CD14-positive monocyte (primary cell): ENCODE measurements at regions not wholly inside any gene's neighbourhood (a gene's known extent, or its start where the extent isn't known, plus 50 kb on each side); places are given as distances from the start of the nearest gene placed in this dataset.

Experiments used
- DNase-seq, 3 donors: peaks; one replicate each; pipeline ENCODE4 v3.0.0-alpha.2; 2011 to 2022
- H2AFZ ChIP-seq: 2 replicates; pipeline ENCODE4 v1.6.0; 2012; ENCODE audit warnings: mild to moderate bottlenecking, low read depth, low read length, inconsistent platforms; ENCODE audit not compliant: insufficient read depth, poor library complexity, severe bottlenecking
- H3K27ac ChIP-seq, 2 donors: 1 replicate in 1 of 2; 2 replicates in 1 of 2; pipeline ENCODE4 v1.5.1; 2012 to 2013; ENCODE audit warnings: low read length in 2 of 2, control low read depth in 1 of 2, inconsistent platforms in 1 of 2, low read depth in 1 of 2, mild to moderate bottlenecking in 1 of 2
- H3K27me3 ChIP-seq, 2 donors: one replicate each; pipeline versions ENCODE4 v1.6.0 to v1.6.1; 2011 to 2013; ENCODE audit warnings: low read length in 2 of 2; ENCODE audit not compliant: control insufficient read depth in 2 of 2, insufficient read depth in 2 of 2
- H3K36me3 ChIP-seq, 2 donors: replicated peaks in 1 of 2; 1 replicate in 1 of 2; 2 replicates in 1 of 2; pipeline versions ENCODE4 v1.5.1 to v1.6.1; 2012 to 2013; ENCODE audit warnings: low read length in 2 of 2, control low read depth in 1 of 2, inconsistent platforms in 1 of 2, mild to moderate bottlenecking in 1 of 2; ENCODE audit not compliant: insufficient read depth in 2 of 2, control insufficient read depth in 1 of 2
- H3K4me1 ChIP-seq, 2 donors: 1 replicate in 1 of 2; 2 replicates in 1 of 2; pipeline versions ENCODE4 v1.5.1 to v1.6.1; 2012 to 2013; ENCODE audit warnings: low read length in 2 of 2, control low read depth in 1 of 2, inconsistent platforms in 1 of 2, mild to moderate bottlenecking in 1 of 2, moderate library complexity in 1 of 2; ENCODE audit not compliant: insufficient read depth in 2 of 2, control insufficient read depth in 1 of 2
- H3K4me2 ChIP-seq: replicated peaks from 2 replicates; pipeline ENCODE3; 2012; ENCODE audit warnings: low read length, moderate library complexity, mild to moderate bottlenecking; ENCODE audit not compliant: poor library complexity, severe bottlenecking; ENCODE audit errors: extremely low read depth
- H3K4me3 ChIP-seq, 3 experiments: fragments of 200-600 bp in 1 of 3; sonication (generic) in 1 of 3; replicated peaks in 1 of 3; 1 replicate in 2 of 3; 2 replicates in 1 of 3; pipeline ENCODE4 v1.5.1; 2011 to 2013; ENCODE audit warnings: low read length in 3 of 3, mild to moderate bottlenecking in 3 of 3, control low read depth in 2 of 3, low read depth in 2 of 3, inconsistent platforms in 1 of 3, moderate library complexity in 1 of 3
- H3K79me2 ChIP-seq: 2 replicates; pipeline ENCODE4 v1.6.0; 2012; ENCODE audit warnings: mild to moderate bottlenecking, control low read depth, inconsistent platforms, low read length, moderate library complexity; ENCODE audit not compliant: insufficient read depth
- H3K9ac ChIP-seq: 2 replicates; pipeline ENCODE4 v1.6.0; 2017; ENCODE audit warnings: low read length, mild to moderate bottlenecking; ENCODE audit not compliant: insufficient read depth, poor library complexity, severe bottlenecking
- H3K9me3 ChIP-seq, 2 donors: replicated peaks in 1 of 2; 1 replicate in 1 of 2; 2 replicates in 1 of 2; pipeline versions ENCODE4 v1.5.1 to v1.6.1; 2012 to 2013; ENCODE audit warnings: low read length in 2 of 2, control low read depth in 1 of 2; ENCODE audit not compliant: control insufficient read depth in 1 of 2, insufficient read depth in 1 of 2
- H4K20me1 ChIP-seq: 2 replicates; pipeline ENCODE4 v1.6.0; 2012; ENCODE audit warnings: mild to moderate bottlenecking, low read length, control low read depth, moderate library complexity; ENCODE audit not compliant: insufficient read depth
- H3K27ac Mint-ChIP-seq, 7 donors: one replicate each; pipeline ENCODE4 v1.8.0; 2020; ENCODE audit warnings: mild to moderate bottlenecking in 7 of 7, mixed read lengths in 7 of 7, moderate library complexity in 6 of 7, inconsistent platforms in 2 of 7
- H3K27me3 Mint-ChIP-seq, 3 donors: one replicate each; pipeline ENCODE4 v1.8.0; 2021 to 2022; ENCODE audit warnings: low read depth in 3 of 3, mild to moderate bottlenecking in 3 of 3, mixed read lengths in 3 of 3, moderate library complexity in 3 of 3, inconsistent platforms in 1 of 3
- H3K36me3 Mint-ChIP-seq, 2 donors: one replicate each; pipeline ENCODE4 v1.8.0; 2020; ENCODE audit warnings: mixed read lengths in 2 of 2, inconsistent platforms in 1 of 2, mild to moderate bottlenecking in 1 of 2
- H3K4me1 Mint-ChIP-seq: one replicate; pipeline ENCODE4 v1.8.0; 2020; ENCODE audit warnings: mild to moderate bottlenecking, mixed read lengths
- H3K4me3 Mint-ChIP-seq, 2 donors: one replicate each; pipeline ENCODE4 v1.8.0; 2020; ENCODE audit warnings: mild to moderate bottlenecking in 2 of 2, mixed read lengths in 2 of 2, moderate library complexity in 1 of 2
- H3K9me3 Mint-ChIP-seq, 7 donors: one replicate each; pipeline ENCODE4 v1.8.0; 2020 to 2022; ENCODE audit warnings: mixed read lengths in 7 of 7, mild to moderate bottlenecking in 6 of 7, moderate library complexity in 6 of 7, inconsistent platforms in 2 of 7
- whole genome bisulfite sequencing: methylation state at CpG from one replicate; pipeline ENCODE4 v1.1.5; 2013; ENCODE audit warnings: missing lambda C conversion rate; ENCODE audit not compliant: insufficient coverage; 5-methylcytosine and 5-hydroxymethylcytosine counted together
- intact Hi-C, 2 donors: fragments of 100-400 bp; cut with micrococcal nuclease; formaldehyde crosslinking; loops; one replicate each; pipeline versions ENCODE4 v1.15.0 to v1.15.1; 2023
- TF ChIP-seq, protein P1 (sequence below): fragments of 200-600 bp; IDR thresholded peaks from one replicate; pipeline ENCODE4 v1.8.0; 2022; ENCODE audit warnings: antibody characterized with exemption, mild to moderate bottlenecking

DNA sequence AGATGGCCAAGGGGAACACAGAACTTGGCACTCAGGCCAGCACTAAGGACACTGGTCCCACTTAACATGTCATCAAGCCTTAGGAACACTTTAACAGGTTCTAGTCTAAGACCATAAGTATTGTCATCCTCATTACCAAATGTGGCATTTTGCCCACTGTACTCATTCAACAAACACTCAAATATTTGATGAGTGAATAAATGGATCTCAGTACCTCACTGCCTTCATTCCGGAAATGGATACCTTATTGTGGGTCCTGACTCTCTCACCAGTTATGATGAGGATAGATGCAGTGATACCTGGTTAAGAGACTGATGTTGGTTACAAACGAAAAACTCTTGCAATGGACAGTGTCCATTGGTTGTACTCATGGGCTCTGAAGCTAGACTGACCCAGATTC is 455.2 kb upstream of the DYNLRB2 start:
- no peak overlapping the region for H3K27ac Mint-ChIP-seq
- no peak overlapping the region for H3K4me3 ChIP-seq
- no CpG with 5 or more reads among the region's 2 CpGs for WGBS
- no peaks in the 10 kb centered on the region for H3K36me3 ChIP-seq
- no peaks in the 10 kb centered on the region for H3K27me3 ChIP-seq
- H2AFZ ChIP-seq: no peak overlapping the region
- H4K20me1 ChIP-seq: no peaks in the 10 kb centered on the region
- no peaks in the 10 kb centered on the region for H3K36me3 Mint-ChIP-seq
- no peak overlapping the region for H3K9ac ChIP-seq
- intact Hi-C loops: no loop called here
- peaks cover 0 to 5% (median 2%) of the 10 kb centered on the region in 7 donors for H3K9me3 Mint-ChIP-seq
- H3K79me2 ChIP-seq: no peaks in the 10 kb centered on the region
- no peaks in the 10 kb centered on the region for H3K9me3 ChIP-seq
- DNase-seq: no peak
- H3K27ac ChIP-seq: no peak overlapping the region
- no peaks in the 10 kb centered on the region for H3K4me1 ChIP-seq
- peaks cover 0 to 5% (median 0%) of the 10 kb centered on the region in 3 donors for H3K27me3 Mint-ChIP-seq
- no peak overlapping the region for H3K4me2 ChIP-seq
- TF ChIP-seq, protein P1, sequence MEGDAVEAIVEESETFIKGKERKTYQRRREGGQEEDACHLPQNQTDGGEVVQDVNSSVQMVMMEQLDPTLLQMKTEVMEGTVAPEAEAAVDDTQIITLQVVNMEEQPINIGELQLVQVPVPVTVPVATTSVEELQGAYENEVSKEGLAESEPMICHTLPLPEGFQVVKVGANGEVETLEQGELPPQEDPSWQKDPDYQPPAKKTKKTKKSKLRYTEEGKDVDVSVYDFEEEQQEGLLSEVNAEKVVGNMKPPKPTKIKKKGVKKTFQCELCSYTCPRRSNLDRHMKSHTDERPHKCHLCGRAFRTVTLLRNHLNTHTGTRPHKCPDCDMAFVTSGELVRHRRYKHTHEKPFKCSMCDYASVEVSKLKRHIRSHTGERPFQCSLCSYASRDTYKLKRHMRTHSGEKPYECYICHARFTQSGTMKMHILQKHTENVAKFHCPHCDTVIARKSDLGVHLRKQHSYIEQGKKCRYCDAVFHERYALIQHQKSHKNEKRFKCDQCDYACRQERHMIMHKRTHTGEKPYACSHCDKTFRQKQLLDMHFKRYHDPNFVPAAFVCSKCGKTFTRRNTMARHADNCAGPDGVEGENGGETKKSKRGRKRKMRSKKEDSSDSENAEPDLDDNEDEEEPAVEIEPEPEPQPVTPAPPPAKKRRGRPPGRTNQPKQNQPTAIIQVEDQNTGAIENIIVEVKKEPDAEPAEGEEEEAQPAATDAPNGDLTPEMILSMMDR: no peak
- H3K4me3 Mint-ChIP-seq: no peak overlapping the region
- H3K4me1 Mint-ChIP-seq: no peaks in the 10 kb centered on the region

DNA sequence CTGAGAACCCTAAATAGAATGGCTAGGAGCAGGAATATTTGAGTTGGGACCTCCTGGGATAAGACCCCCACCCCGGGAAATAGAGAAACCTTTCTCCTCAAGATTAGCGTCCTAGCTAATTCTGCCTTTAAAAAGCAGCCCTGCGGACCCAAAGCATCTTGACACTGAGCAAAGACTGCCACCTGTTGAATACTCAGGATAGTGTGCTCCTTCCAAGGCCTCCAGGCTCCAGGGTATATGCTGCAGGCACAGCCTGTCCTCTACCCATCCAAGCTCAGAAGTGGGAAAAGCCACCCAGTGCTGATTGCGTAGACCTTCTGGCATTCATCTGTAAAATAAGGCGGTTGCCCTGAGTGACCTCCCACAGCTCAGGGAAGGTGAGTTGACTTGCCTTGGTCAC is 456.2 kb upstream of the DYNLRB2 start:
- Histone ChIP-seq H2AFZ (no peak overlapping the region), H3K4me1 (no peaks in the 10 kb centered on the region), H3K79me2 (no peaks in the 10 kb centered on the region), H3K9ac (no peak overlapping the region), H3K36me3 (no peaks in the 10 kb centered on the region), H3K27me3 (no peaks in the 10 kb centered on the region), H3K9me3 (no peaks in the 10 kb centered on the region), H3K4me3 (no peak overlapping the region), H4K20me1 (no peaks in the 10 kb centered on the region), H3K27ac (no peak overlapping the region), H3K4me2 (no peak overlapping the region)
- no peak overlapping the region for H3K27ac Mint-ChIP-seq
- no peaks in the 10 kb centered on the region for H3K4me1 Mint-ChIP-seq
- H3K36me3 Mint-ChIP-seq: no peaks in the 10 kb centered on the region
- H3K27me3 Mint-ChIP-seq: peaks cover 0 to 5% (median 1%) of the 10 kb centered on the region in 3 donors
- H3K9me3 Mint-ChIP-seq: peaks cover 0 to 5% (median 2%) of the 10 kb centered on the region in 7 donors
- 12% methylated on average over 2 of the region's 5 CpGs for WGBS
- DNase-seq: no peak
- TF ChIP-seq, protein P1: no peak
- intact Hi-C loops: no loop called here
- H3K4me3 Mint-ChIP-seq: no peak overlapping the region
